Trophoblast cell (in vitro differentiated cells and primary cell): ENCODE measurements at regions not wholly inside any gene's neighbourhood (a gene's known extent, or its start where the extent isn't known, plus 50 kb on each side); places are given as distances from the start of the nearest gene placed in this dataset.

Experiments used
- DNase-seq, 2 donors: peaks; one replicate each; pipeline ENCODE4 v3.0.0-alpha.2; 2016
- H2AFZ ChIP-seq: 2 replicates; pipeline ENCODE4 v1.6.1; 2013; ENCODE audit warnings: low read length, moderate library complexity, mild to moderate bottlenecking; ENCODE audit not compliant: insufficient read depth, poor library complexity
- H2AK5ac ChIP-seq: 2 replicates; pipeline ENCODE4 v1.6.1; 2013; ENCODE audit warnings: mild to moderate bottlenecking, low read length
- H2BK120ac ChIP-seq: 2 replicates; pipeline ENCODE4 v1.6.1; 2013; ENCODE audit warnings: low read length, mild to moderate bottlenecking, moderate library complexity; ENCODE audit not compliant: insufficient read depth, poor library complexity
- H2BK12ac ChIP-seq: 2 replicates; pipeline ENCODE4 v1.6.1; 2013; ENCODE audit warnings: mild to moderate bottlenecking, low read length, moderate library complexity
- H2BK5ac ChIP-seq: 2 replicates; pipeline ENCODE4 v1.6.1; 2013; ENCODE audit warnings: low read length, low read depth, moderate library complexity, mild to moderate bottlenecking; ENCODE audit not compliant: poor library complexity
- H3K14ac ChIP-seq: 2 replicates; pipeline ENCODE4 v1.6.1; 2013; ENCODE audit warnings: mild to moderate bottlenecking, low read length
- H3K18ac ChIP-seq: 2 replicates; pipeline ENCODE4 v1.6.1; 2013; ENCODE audit warnings: mild to moderate bottlenecking, low read length
- H3K23ac ChIP-seq: 2 replicates; pipeline ENCODE4 v1.6.1; 2013; ENCODE audit warnings: low read length
- H3K27ac ChIP-seq: 2 replicates; pipeline ENCODE4 v1.5.1; 2013; ENCODE audit warnings: low read depth, mild to moderate bottlenecking, inconsistent platforms, low read length, moderate library complexity
- H3K27me3 ChIP-seq: 2 replicates; pipeline ENCODE4 v1.6.1; 2013; ENCODE audit warnings: inconsistent platforms, mild to moderate bottlenecking, low read length, moderate library complexity; ENCODE audit not compliant: insufficient read depth
- H3K36me3 ChIP-seq, 2 experiments: 1 replicate in 1 of 2; 2 replicates in 1 of 2; pipeline ENCODE4 v1.6.1; 2013; ENCODE audit warnings: low read length in 2 of 2, mild to moderate bottlenecking in 2 of 2, moderate library complexity in 1 of 2; ENCODE audit not compliant: insufficient read depth in 2 of 2, control insufficient read depth in 1 of 2
- H3K4ac ChIP-seq: 2 replicates; pipeline ENCODE4 v1.6.1; 2013; ENCODE audit warnings: low read depth, mild to moderate bottlenecking, low read length, moderate library complexity
- H3K4me1 ChIP-seq, 2 experiments: 1 replicate in 1 of 2; 2 replicates in 1 of 2; pipeline ENCODE4 v1.6.1; 2013; ENCODE audit warnings: low read length in 2 of 2, mild to moderate bottlenecking in 2 of 2, moderate library complexity in 1 of 2; ENCODE audit not compliant: insufficient read depth in 2 of 2, control insufficient read depth in 1 of 2
- H3K4me2 ChIP-seq: 2 replicates; pipeline ENCODE4 v1.6.1; 2013; ENCODE audit warnings: inconsistent platforms, mild to moderate bottlenecking, low read length, moderate library complexity
- H3K4me3 ChIP-seq: 2 replicates; pipeline ENCODE4 v1.5.1; 2013; ENCODE audit warnings: mild to moderate bottlenecking, low read depth, low read length, inconsistent platforms
- H3K79me1 ChIP-seq: one replicate; pipeline ENCODE4 v1.6.1; 2013; ENCODE audit warnings: low read length
- H3K79me2 ChIP-seq: 2 replicates; pipeline ENCODE4 v1.6.1; 2013; ENCODE audit warnings: low read length, mild to moderate bottlenecking; ENCODE audit not compliant: control insufficient read depth, insufficient read depth, poor library complexity
- H3K9ac ChIP-seq: 2 replicates; pipeline ENCODE4 v1.6.1; 2013; ENCODE audit warnings: mild to moderate bottlenecking, low read length
- H3K9me3 ChIP-seq: 2 replicates; pipeline ENCODE4 v1.6.1; 2013; ENCODE audit warnings: low read depth, mild to moderate bottlenecking, control low read depth, inconsistent platforms, low read length; ENCODE audit not compliant: insufficient read depth
- H4K12ac ChIP-seq: 2 replicates; pipeline ENCODE4 v1.6.1; 2013; ENCODE audit warnings: low read depth, mild to moderate bottlenecking, low read length, moderate library complexity
- H4K8ac ChIP-seq: 2 replicates; pipeline ENCODE4 v1.6.1; 2013; ENCODE audit warnings: low read depth, mild to moderate bottlenecking, low read length, moderate library complexity
- H4K91ac ChIP-seq: one replicate; pipeline ENCODE4 v1.6.1; 2013; ENCODE audit warnings: low read depth, mild to moderate bottlenecking, low read length, moderate library complexity
- WGBS: extraction: QIAGEN DNeasy Blood & Tissue Kit; methylation state at CpG from one replicate; pipeline ENCODE4 v1.1.7; 2013; ENCODE audit warnings: missing lambda C conversion rate; ENCODE audit not compliant: insufficient read length, insufficient coverage; ENCODE audit errors: extremely low coverage; 5-methylcytosine and 5-hydroxymethylcytosine counted together

- WGBS = no CpG with 5 or more reads among the region's 8 CpGs
- Histone ChIP-seq H3K27me3 (no peaks in the 10 kb centered on the region), H4K12ac (no peak overlapping the region), H3K9me3 (no peaks in the 10 kb centered on the region), H2BK12ac (no peak overlapping the region), H3K4ac (no peak overlapping the region), H3K4me1 (peaks cover 0 to 7% of the 10 kb centered on the region in 2 experiments), H2BK5ac (no peak overlapping the region), H3K79me1 (no peaks in the 10 kb centered on the region), H3K79me2 (no peaks in the 10 kb centered on the region), H2AFZ (no peak overlapping the region), H3K36me3 (no peaks in the 10 kb centered on the region), H4K91ac (no peak overlapping the region), H4K8ac (no peak overlapping the region), H3K9ac (no peak overlapping the region), H3K4me3 (no peak overlapping the region), H3K23ac (no peak overlapping the region), H3K4me2 (no peak overlapping the region), H2BK120ac (no peak overlapping the region), H3K14ac (no peak overlapping the region), H2AK5ac (no peak overlapping the region), H3K27ac (no peak overlapping the region), H3K18ac (no peak overlapping the region)
- no peak for DNase-seq
Measured at GRCh38 chr7:137146552-137147337, 196.8 kb downstream of the PTN start.

- Histone ChIP-seq H3K9me3 (no peaks in the 10 kb centered on the region), H2BK120ac (no peak overlapping the region), H3K9ac (no peak overlapping the region), H3K79me2 (no peaks in the 10 kb centered on the region), H3K4ac (no peak overlapping the region), H2AK5ac (no peak overlapping the region), H2BK12ac (no peak overlapping the region), H3K14ac (no peak overlapping the region), H4K8ac (no peak overlapping the region), H3K4me1 (peaks cover 0 to 7% of the 10 kb centered on the region in 2 experiments), H3K18ac (no peak overlapping the region), H3K36me3 (no peaks in the 10 kb centered on the region), H3K4me3 (no peak overlapping the region), H3K23ac (no peak overlapping the region), H2BK5ac (no peak overlapping the region), H4K12ac (no peak overlapping the region), H2AFZ (no peak overlapping the region), H3K4me2 (no peak overlapping the region), H4K91ac (no peak overlapping the region), H3K27me3 (no peaks in the 10 kb centered on the region), H3K27ac (no peak overlapping the region), H3K79me1 (no peaks in the 10 kb centered on the region)
- DNase-seq = no peak
- no CpG with 5 or more reads among the region's 1 CpG for WGBS
Measured at GRCh38 chr7:137146012-137146455, 197.5 kb downstream of the PTN start.

- Histone ChIP-seq H3K36me3 (no peaks in the 10 kb centered on the region), H3K4me2 (no peak overlapping the region), H2AK5ac (no peak overlapping the region), H3K4me3 (no peak overlapping the region), H3K27me3 (no peaks in the 10 kb centered on the region), H4K12ac (no peak overlapping the region), H3K4ac (no peak overlapping the region), H3K9ac (no peak overlapping the region), H2BK5ac (no peak overlapping the region), H3K79me1 (no peaks in the 10 kb centered on the region), H2BK12ac (no peak overlapping the region), H2BK120ac (no peak overlapping the region), H3K18ac (no peak overlapping the region), H3K4me1 (peaks cover 0 to under 1% of the 10 kb centered on the region in 2 experiments), H3K9me3 (no peaks in the 10 kb centered on the region), H3K27ac (no peak overlapping the region), H2AFZ (no peak overlapping the region), H3K79me2 (no peaks in the 10 kb centered on the region), H3K14ac (no peak overlapping the region), H4K8ac (no peak overlapping the region), H4K91ac (no peak overlapping the region), H3K23ac (no peak overlapping the region)
- no peak for DNase-seq
Measured at GRCh38 chr7:137142376-137142775, 201.2 kb downstream of the PTN start.

- H3K4me3 ChIP-seq = no peak overlapping the region
- no peak overlapping the region for H3K9ac ChIP-seq
- no peaks in the 10 kb centered on the region for H3K79me2 ChIP-seq
- no peak overlapping the region for H4K8ac ChIP-seq
- no peak overlapping the region for H4K91ac ChIP-seq
- no peak overlapping the region for H3K4me2 ChIP-seq
- H3K36me3 ChIP-seq = no peaks in the 10 kb centered on the region
- H3K18ac ChIP-seq = no peak overlapping the region
- no peak overlapping the region for H3K27ac ChIP-seq
- H2AK5ac ChIP-seq = no peak overlapping the region
- no peak overlapping the region for H2BK12ac ChIP-seq
- no peaks in the 10 kb centered on the region for H3K9me3 ChIP-seq
- H3K27me3 ChIP-seq = no peaks in the 10 kb centered on the region
- H2BK5ac ChIP-seq = no peak overlapping the region
- WGBS = no CpG with 5 or more reads among the region's 3 CpGs
- no peak overlapping the region for H4K12ac ChIP-seq
- no peaks in the 10 kb centered on the region for H3K4me1 ChIP-seq
- no peak overlapping the region for H3K14ac ChIP-seq
- no peak overlapping the region for H3K23ac ChIP-seq
- H2AFZ ChIP-seq = no peak overlapping the region
- H2BK120ac ChIP-seq = no peak overlapping the region
- H3K4ac ChIP-seq = no peak overlapping the region
- no peak for DNase-seq
- no peaks in the 10 kb centered on the region for H3K79me1 ChIP-seq
Measured at GRCh38 chr7:137135654-137136350, 207.7 kb downstream of the PTN start.
